ENCODE measurements at regions not wholly inside any gene's neighbourhood (a gene's known extent, or its start where the extent isn't known, plus 50 kb on each side); places are given as distances from the start of the nearest gene placed in this dataset.

GRCh38 chr2:128558441-128558840 lies 239.8 kb upstream of the HS6ST1 start:
- no peak for TF ChIP-seq GATA2 (IDR thresholded peaks at IDR 0.05; ENCODE audit: insufficient read depth, insufficient read length, low read depth, low read length)
- TF ChIP-seq JUN (IDR thresholded peaks at IDR 0.05; ENCODE audit: borderline replicate concordance, insufficient read depth, insufficient read length, low read depth), result no peak
- no peak for TF ChIP-seq EZH2 (IDR thresholded peaks at IDR 0.05; ENCODE audit: borderline replicate concordance, low read depth, low read length, severe bottlenecking)
- no peak for TF ChIP-seq CTCF (IDR thresholded peaks at IDR 0.05; ENCODE audit: extremely low read depth in 1 of 2, insufficient read depth in 1 of 2, low read depth in 1 of 2, low read length in 2 of 2)
- TF ChIP-seq POLR2A (IDR thresholded peaks at IDR 0.05; ENCODE audit: low read depth, low read length), result no peak
- TF ChIP-seq, protein P1, sequence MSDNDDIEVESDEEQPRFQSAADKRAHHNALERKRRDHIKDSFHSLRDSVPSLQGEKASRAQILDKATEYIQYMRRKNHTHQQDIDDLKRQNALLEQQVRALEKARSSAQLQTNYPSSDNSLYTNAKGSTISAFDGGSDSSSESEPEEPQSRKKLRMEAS (IDR thresholded peaks at IDR 0.05; ENCODE audit: insufficient read depth, insufficient read length), result no peak
- no peak for TF ChIP-seq FOS (IDR thresholded peaks at IDR 0.05; ENCODE audit: borderline replicate concordance, insufficient read depth, low read length)
- TF ChIP-seq MYC (IDR thresholded peaks at IDR 0.05; ENCODE audit: low read depth, low read length), result no peak
- no peak for TF ChIP-seq POLR2AphosphoS5 (IDR thresholded peaks at IDR 0.05; ENCODE audit: insufficient read depth, low read depth, low read length)
- Histone ChIP-seq H3K27me3 (ENCODE audit: control insufficient read depth in 2 of 2, insufficient read depth in 2 of 2, low read length in 2 of 2) (no peaks in the 10 kb centered on the region), H3K79me2 (ENCODE audit: control insufficient read depth, insufficient read depth, low read length) (no peaks in the 10 kb centered on the region), H3K4me3 (replicated peaks in 1 of 3; ENCODE audit: insufficient read depth in 1 of 3, low read depth in 1 of 3, low read length in 3 of 3) (no peak overlapping the region), H3K4me1 (ENCODE audit: control insufficient read depth, extremely low read depth, insufficient read depth, low read length) (no peaks in the 10 kb centered on the region), H3K9me3 (replicated peaks; ENCODE audit: control insufficient read depth, insufficient read depth, low read length) (no peaks in the 10 kb centered on the region), H3K36me3 (ENCODE audit: control insufficient read depth in 2 of 2, extremely low read depth in 1 of 2, insufficient read depth in 2 of 2, low read length in 2 of 2) (no peaks in the 10 kb centered on the region), H3K4me2 (ENCODE audit: insufficient read depth, low read length) (no peak overlapping the region), H3K9ac (replicated peaks; ENCODE audit: extremely low read depth, insufficient read depth, low read length) (no peak overlapping the region), H4K20me1 (replicated peaks; ENCODE audit: control insufficient read depth, extremely low read depth, insufficient read depth, low read length) (no peaks in the 10 kb centered on the region), H3K27ac (ENCODE audit: insufficient read depth, low read depth, low read length) (no peak overlapping the region), H2AFZ (ENCODE audit: low read depth, low read length) (no peak overlapping the region), H3K9me1 (replicated peaks; ENCODE audit: control insufficient read depth, extremely low read depth, insufficient read depth, low read length) (no peaks in the 10 kb centered on the region)
- dilution Hi-C loops (cut with MboI; ENCODE audit: extremely low pct_ligation_motif_present, low sequenced_read_pairs), result no loop called here
- BruUV-seq (replicated peaks), result no TSS peak
- ChIA-PET POLR2A (no interaction called here), CTCF (no interaction called here)
- intact Hi-C loops (cut with micrococcal nuclease), result no loop called here
- DNase-seq (ENCODE audit: low read depth, low spot score), result no peak
- no peak for FAIRE-seq
